K562 (cell line): ENCODE measurements at regions not wholly inside any gene's neighbourhood (a gene's known extent, or its start where the extent isn't known, plus 50 kb on each side); places are given as distances from the start of the nearest gene placed in this dataset.

Source experiments
- ATAC-seq: fragments of 200-7000 bp; cut with Tn5 transposase; 3 replicates; pipeline ENCODE4 v1.9.1; 2020; ENCODE audit warnings: moderate library complexity
- BruUV-seq: library from RNA; stranded (reverse); fragments of 400-500 nt; replicated peaks from 2 replicates; lab custom pipeline; 2021; lab: Mats Ljungman, UMichigan
- CTCF ChIA-PET: fragments of 300-600 bp; formaldehyde crosslinking; extraction: SDS; loops from one replicate; lab custom pipeline; 2021; ENCODE audit warnings: low intra/inter-chr PET ratio; lab: Yijun Ruan, JAX
- POLR2A ChIA-PET: fragments of 300-600, 350-650 bp; sonication (Branson Sonifier 250); formaldehyde crosslinking; extraction: SDS; loops from one replicate; lab custom pipeline; 2021; ENCODE audit warnings: antibody characterized with exemption, inconsistent platforms; lab: Yijun Ruan, JAX
- DNase-seq, 4 experiments: peaks; one replicate each; pipeline versions ENCODE4 v3.0.0 to v3.0.0-alpha.2; 2011 to 2018; ENCODE audit warnings: low spot score in 3 of 4, mixed read lengths in 3 of 4; ENCODE audit errors: extremely low read depth in 1 of 4
- FAIRE-seq: peaks from 2 replicates; lab custom pipeline; 2011; peaks lifted over from hg19 to GRCh38; lab: Jason Lieb, UNC
- H2AFZ ChIP-seq: 2 replicates; pipeline ENCODE4 v1.6.0; 2011; ENCODE audit warnings: low read depth, low read length, control low read depth, inconsistent platforms
- H3K27ac ChIP-seq: fragments of 200-600 bp; 3 replicates; pipeline ENCODE4 v1.8.0; 2011; ENCODE audit warnings: low read depth, mild to moderate bottlenecking, control low read depth, inconsistent platforms, low read length, moderate library complexity, mixed read lengths; ENCODE audit errors: extremely low read depth
- H3K27me3 ChIP-seq, 2 experiments: fragments of 300-600 bp in 1 of 2; 2 replicates in 1 of 2; 3 replicates in 1 of 2; pipeline versions ENCODE4 v1.6.0 to v1.8.0; 2011; ENCODE audit warnings: inconsistent platforms in 2 of 2, low read length in 2 of 2, mild to moderate bottlenecking in 1 of 2, mixed read lengths in 1 of 2, moderate library complexity in 1 of 2; ENCODE audit not compliant: control insufficient read depth in 2 of 2, insufficient read depth in 2 of 2
- H3K36me3 ChIP-seq: fragments of 300-600 bp; 3 replicates; pipeline ENCODE4 v1.8.0; 2011; ENCODE audit warnings: mild to moderate bottlenecking, low read length, inconsistent platforms; ENCODE audit not compliant: control insufficient read depth, insufficient read depth
- H3K4me1 ChIP-seq, 2 experiments: fragments of 200-600 bp in 1 of 2; replicated peaks in 1 of 2; 2 replicates in 1 of 2; 3 replicates in 1 of 2; pipeline versions ENCODE4 v1.5.1 to v1.8.0; 2011; ENCODE audit warnings: inconsistent platforms in 2 of 2, low read length in 2 of 2, mild to moderate bottlenecking in 1 of 2, mixed read lengths in 1 of 2, moderate library complexity in 1 of 2; ENCODE audit not compliant: control insufficient read depth in 2 of 2, insufficient read depth in 2 of 2
- H3K4me2 ChIP-seq: 2 replicates; pipeline ENCODE4 v1.6.1; 2011; ENCODE audit warnings: low read length, control low read depth, inconsistent platforms, mixed read lengths; ENCODE audit not compliant: insufficient read depth
- H3K4me3 ChIP-seq: fragments of 200-600 bp; sonication (generic), shearing (Covaris generic); 2 replicates; pipeline ENCODE4 v1.5.1; 2016; ENCODE audit warnings: control low read depth, inconsistent platforms
- H3K79me2 ChIP-seq: fragments of 200-600 bp; 3 replicates; pipeline ENCODE4 v1.8.0; 2011; ENCODE audit warnings: low read length, inconsistent platforms; ENCODE audit not compliant: control insufficient read depth, insufficient read depth
- H3K9ac ChIP-seq, 2 experiments: 2 replicates each; pipeline versions ENCODE4 v1.6.0 to v1.6.1; 2011; ENCODE audit warnings: low read depth in 2 of 2, low read length in 2 of 2, control low read depth in 1 of 2, inconsistent platforms in 1 of 2, mild to moderate bottlenecking in 1 of 2, mixed read lengths in 1 of 2; ENCODE audit not compliant: insufficient read depth in 1 of 2
- H3K9me1 ChIP-seq: one replicate; pipeline ENCODE4 v1.6.0; 2011; ENCODE audit warnings: inconsistent platforms, mild to moderate bottlenecking, low read length, moderate library complexity; ENCODE audit not compliant: control insufficient read depth, insufficient read depth
- H3K9me3 ChIP-seq: replicated peaks from 2 replicates; pipeline ENCODE4 v1.5.1; 2011; ENCODE audit warnings: low read depth, low read length, inconsistent platforms; ENCODE audit not compliant: control insufficient read depth, insufficient read depth
- H4K20me1 ChIP-seq: replicated peaks from 2 replicates; pipeline ENCODE4 v1.6.1; 2011; ENCODE audit warnings: low read length, inconsistent platforms, mixed read lengths; ENCODE audit not compliant: control insufficient read depth, insufficient read depth
- ADNP ChIP-seq: fragments of 200-800 bp; sonication (Bioruptor generic); IDR thresholded peaks from 2 replicates; pipeline ENCODE4 v1.6.1; 2016; ENCODE audit warnings: missing genetic modification characterization, missing compliant biosample characterization
- BRCA1 ChIP-seq, 2 experiments: fragments of 450-650 bp in 1 of 2; sonication (generic) in 1 of 2; formaldehyde crosslinking in 1 of 2; IDR thresholded peaks; 2 replicates each; pipeline versions ENCODE4 v1.5.0 to v1.6.1; 2017 to 2020; ENCODE audit warnings: mild to moderate bottlenecking in 1 of 2, missing genetic modification reagents in 1 of 2
- FOXJ3 ChIP-seq: sonication (generic); formaldehyde crosslinking; IDR thresholded peaks from 2 replicates; pipeline ENCODE4 v1.4.0; 2020; ENCODE audit warnings: mild to moderate bottlenecking, missing genetic modification reagents
- HDGF ChIP-seq: fragments of 450-650 bp; IDR thresholded peaks from 2 replicates; pipeline ENCODE4 v1.6.1; 2016
- MAFG ChIP-seq: fragments of 450-650 bp; conservative IDR thresholded peaks from 2 replicates; pipeline ENCODE4 v1.6.1; 2016; ENCODE audit warnings: missing genetic modification characterization, missing compliant biosample characterization
- MEF2D ChIP-seq: conservative IDR thresholded peaks from 2 replicates; pipeline ENCODE4 v1.6.1; 2016; ENCODE audit warnings: low read depth, missing genetic modification characterization, missing compliant biosample characterization
- MTA3 ChIP-seq: fragments of 450-650 bp; formaldehyde crosslinking; IDR thresholded peaks from 2 replicates; pipeline ENCODE4 v1.6.1; 2017; ENCODE audit warnings: mild to moderate bottlenecking, borderline replicate concordance
- NCOA2 ChIP-seq, 2 experiments: fragments of 450-650 bp; IDR thresholded peaks; 2 replicates each; pipeline ENCODE4 v1.6.1; 2018; ENCODE audit warnings: mild to moderate bottlenecking in 2 of 2, moderate library complexity in 1 of 2; ENCODE audit not compliant: partially characterized antibody in 2 of 2
- NEUROD1 ChIP-seq: fragments of 150-350 bp; IDR thresholded peaks from 2 replicates; pipeline ENCODE4 v1.6.1; 2014; ENCODE audit warnings: borderline replicate concordance, low read length, low read depth; ENCODE audit not compliant: partially characterized antibody
- TEAD2 ChIP-seq: fragments of 450-650 bp; IDR thresholded peaks from 2 replicates; pipeline ENCODE4 v1.6.1; 2016; ENCODE audit warnings: missing genetic modification characterization, control low read depth, missing compliant biosample characterization
- TRIM28 ChIP-seq: fragments of 450-650 bp; IDR thresholded peaks from 2 replicates; pipeline ENCODE4 v1.6.1; 2017
- ZNF431 ChIP-seq: sonication (generic); formaldehyde crosslinking; IDR thresholded peaks from 2 replicates; pipeline ENCODE4 v1.8.0; 2022; ENCODE audit warnings: mild to moderate bottlenecking, missing genetic modification reagents
- WGBS: fragments of 100-300 bp; shearing (Covaris generic); methylation state at CpG from one replicate; pipeline ENCODE4 v1.1.6; 2016; ENCODE audit warnings: low coverage, mixed read lengths; ENCODE audit not compliant: insufficient coverage; ENCODE audit errors: missing lambda C conversion rate; 5-methylcytosine and 5-hydroxymethylcytosine counted together
- in situ Hi-C: fragments of 300-500 bp; cut with MboI; formaldehyde crosslinking; loops from 4 replicates; pipeline ENCODE4 v1.15.0; 2018; ENCODE audit warnings: inconsistent platforms, mixed read lengths
- intact Hi-C: fragments of 100-400 bp; cut with micrococcal nuclease; formaldehyde crosslinking; loops from 2 replicates; pipeline ENCODE4 v1.14.2; 2022
- TF ChIP-seq, protein P1 (sequence below): conservative IDR thresholded peaks from 2 replicates; pipeline ENCODE4 v1.6.1; 2011; ENCODE audit warnings: low read depth, mild to moderate bottlenecking, low read length; ENCODE audit not compliant: control insufficient read depth
- TF ChIP-seq, protein P2 (sequence below), 2 experiments: IDR thresholded peaks; 2 replicates each; pipeline ENCODE4 v1.6.1; 2012; ENCODE audit warnings: improper control_type of control experiment in 2 of 2, low read depth in 2 of 2, low read length in 2 of 2, borderline replicate concordance in 1 of 2
- TF ChIP-seq, protein P3 (sequence below): fragments of 250-450 bp; sonication (Bioruptor Pico); IDR thresholded peaks from 2 replicates; pipeline ENCODE4 v1.4.0; 2020

GRCh38 chr10:43902842-43903241 lies 254.2 kb upstream of the ZNF32 start:
- no peak overlapping the region for H3K4me2 ChIP-seq
- no peaks in the 10 kb centered on the region for H3K79me2 ChIP-seq
- 1% methylated on average over 4 of the region's 4 CpGs for WGBS
- DNase-seq (no peak), FAIRE-seq (no peak), ATAC-seq (no peak)
- POLR2A ChIA-PET: no interaction called here
- H3K9ac ChIP-seq: no peak overlapping the region
- H3K36me3 ChIP-seq: no peaks in the 10 kb centered on the region
- no peak overlapping the region for H2AFZ ChIP-seq
- H3K4me1 ChIP-seq: no peaks in the 10 kb centered on the region
- no peak overlapping the region for H3K27ac ChIP-seq
- CTCF ChIA-PET: no interaction called here
- intact Hi-C loops (no loop called here), in situ Hi-C loops (no loop called here)
- peaks cover 12% of the 10 kb centered on the region; the same call in 1 of the 2 replicates for H4K20me1 ChIP-seq
- H3K27me3 ChIP-seq: peaks cover 12 to 37% of the 10 kb centered on the region in 2 experiments; a peak in 4 of 5 replicates
- no TSS peak for BruUV-seq
- no peak overlapping the region for H3K4me3 ChIP-seq
- no peaks in the 10 kb centered on the region for H3K9me3 ChIP-seq
- no peaks in the 10 kb centered on the region for H3K9me1 ChIP-seq
- TF ChIP-seq ADNP: no peak
- no peak for TF ChIP-seq MTA3
- no peak for TF ChIP-seq MEF2D (tag)
- TF ChIP-seq, protein P1, sequence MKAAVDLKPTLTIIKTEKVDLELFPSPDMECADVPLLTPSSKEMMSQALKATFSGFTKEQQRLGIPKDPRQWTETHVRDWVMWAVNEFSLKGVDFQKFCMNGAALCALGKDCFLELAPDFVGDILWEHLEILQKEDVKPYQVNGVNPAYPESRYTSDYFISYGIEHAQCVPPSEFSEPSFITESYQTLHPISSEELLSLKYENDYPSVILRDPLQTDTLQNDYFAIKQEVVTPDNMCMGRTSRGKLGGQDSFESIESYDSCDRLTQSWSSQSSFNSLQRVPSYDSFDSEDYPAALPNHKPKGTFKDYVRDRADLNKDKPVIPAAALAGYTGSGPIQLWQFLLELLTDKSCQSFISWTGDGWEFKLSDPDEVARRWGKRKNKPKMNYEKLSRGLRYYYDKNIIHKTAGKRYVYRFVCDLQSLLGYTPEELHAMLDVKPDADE: no peak
- TF ChIP-seq FOXJ3 (CRISPR knock-in tag): no peak
- TF ChIP-seq TEAD2 (tag): no peak
- TF ChIP-seq TRIM28: no peak
- no peak for TF ChIP-seq ZNF431
- TF ChIP-seq MAFG (tag): no peak
- TF ChIP-seq, protein P2, sequence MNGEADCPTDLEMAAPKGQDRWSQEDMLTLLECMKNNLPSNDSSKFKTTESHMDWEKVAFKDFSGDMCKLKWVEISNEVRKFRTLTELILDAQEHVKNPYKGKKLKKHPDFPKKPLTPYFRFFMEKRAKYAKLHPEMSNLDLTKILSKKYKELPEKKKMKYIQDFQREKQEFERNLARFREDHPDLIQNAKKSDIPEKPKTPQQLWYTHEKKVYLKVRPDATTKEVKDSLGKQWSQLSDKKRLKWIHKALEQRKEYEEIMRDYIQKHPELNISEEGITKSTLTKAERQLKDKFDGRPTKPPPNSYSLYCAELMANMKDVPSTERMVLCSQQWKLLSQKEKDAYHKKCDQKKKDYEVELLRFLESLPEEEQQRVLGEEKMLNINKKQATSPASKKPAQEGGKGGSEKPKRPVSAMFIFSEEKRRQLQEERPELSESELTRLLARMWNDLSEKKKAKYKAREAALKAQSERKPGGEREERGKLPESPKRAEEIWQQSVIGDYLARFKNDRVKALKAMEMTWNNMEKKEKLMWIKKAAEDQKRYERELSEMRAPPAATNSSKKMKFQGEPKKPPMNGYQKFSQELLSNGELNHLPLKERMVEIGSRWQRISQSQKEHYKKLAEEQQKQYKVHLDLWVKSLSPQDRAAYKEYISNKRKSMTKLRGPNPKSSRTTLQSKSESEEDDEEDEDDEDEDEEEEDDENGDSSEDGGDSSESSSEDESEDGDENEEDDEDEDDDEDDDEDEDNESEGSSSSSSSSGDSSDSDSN (IDR thresholded peaks at IDR 0.05; ENCODE audit: borderline replicate concordance in 1 of 2, low read depth in 2 of 2, low read length in 2 of 2): no peak
- TF ChIP-seq NEUROD1: no peak
- no peak for TF ChIP-seq HDGF
- TF ChIP-seq, protein P3, sequence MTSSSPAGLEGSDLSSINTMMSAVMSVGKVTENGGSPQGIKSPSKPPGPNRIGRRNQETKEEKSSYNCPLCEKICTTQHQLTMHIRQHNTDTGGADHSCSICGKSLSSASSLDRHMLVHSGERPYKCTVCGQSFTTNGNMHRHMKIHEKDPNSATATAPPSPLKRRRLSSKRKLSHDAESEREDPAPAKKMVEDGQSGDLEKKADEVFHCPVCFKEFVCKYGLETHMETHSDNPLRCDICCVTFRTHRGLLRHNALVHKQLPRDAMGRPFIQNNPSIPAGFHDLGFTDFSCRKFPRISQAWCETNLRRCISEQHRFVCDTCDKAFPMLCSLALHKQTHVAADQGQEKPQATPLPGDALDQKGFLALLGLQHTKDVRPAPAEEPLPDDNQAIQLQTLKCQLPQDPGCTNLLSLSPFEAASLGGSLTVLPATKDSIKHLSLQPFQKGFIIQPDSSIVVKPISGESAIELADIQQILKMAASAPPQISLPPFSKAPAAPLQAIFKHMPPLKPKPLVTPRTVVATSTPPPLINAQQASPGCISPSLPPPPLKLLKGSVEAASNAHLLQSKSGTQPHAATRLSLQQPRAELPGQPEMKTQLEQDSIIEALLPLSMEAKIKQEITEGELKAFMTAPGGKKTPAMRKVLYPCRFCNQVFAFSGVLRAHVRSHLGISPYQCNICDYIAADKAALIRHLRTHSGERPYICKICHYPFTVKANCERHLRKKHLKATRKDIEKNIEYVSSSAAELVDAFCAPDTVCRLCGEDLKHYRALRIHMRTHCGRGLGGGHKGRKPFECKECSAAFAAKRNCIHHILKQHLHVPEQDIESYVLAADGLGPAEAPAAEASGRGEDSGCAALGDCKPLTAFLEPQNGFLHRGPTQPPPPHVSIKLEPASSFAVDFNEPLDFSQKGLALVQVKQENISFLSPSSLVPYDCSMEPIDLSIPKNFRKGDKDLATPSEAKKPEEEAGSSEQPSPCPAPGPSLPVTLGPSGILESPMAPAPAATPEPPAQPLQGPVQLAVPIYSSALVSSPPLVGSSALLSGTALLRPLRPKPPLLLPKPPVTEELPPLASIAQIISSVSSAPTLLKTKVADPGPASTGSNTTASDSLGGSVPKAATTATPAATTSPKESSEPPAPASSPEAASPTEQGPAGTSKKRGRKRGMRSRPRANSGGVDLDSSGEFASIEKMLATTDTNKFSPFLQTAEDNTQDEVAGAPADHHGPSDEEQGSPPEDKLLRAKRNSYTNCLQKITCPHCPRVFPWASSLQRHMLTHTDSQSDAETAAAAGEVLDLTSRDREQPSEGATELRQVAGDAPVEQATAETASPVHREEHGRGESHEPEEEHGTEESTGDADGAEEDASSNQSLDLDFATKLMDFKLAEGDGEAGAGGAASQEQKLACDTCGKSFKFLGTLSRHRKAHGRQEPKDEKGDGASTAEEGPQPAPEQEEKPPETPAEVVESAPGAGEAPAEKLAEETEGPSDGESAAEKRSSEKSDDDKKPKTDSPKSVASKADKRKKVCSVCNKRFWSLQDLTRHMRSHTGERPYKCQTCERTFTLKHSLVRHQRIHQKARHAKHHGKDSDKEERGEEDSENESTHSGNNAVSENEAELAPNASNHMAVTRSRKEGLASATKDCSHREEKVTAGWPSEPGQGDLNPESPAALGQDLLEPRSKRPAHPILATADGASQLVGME: no peak
- TF ChIP-seq NCOA2 (IDR thresholded peaks at IDR 0.05; ENCODE audit: partially characterized antibody in 2 of 2): no peak
- no peak for TF ChIP-seq BRCA1 (IDR thresholded peaks at IDR 0.05)
- no peak for TF ChIP-seq BRCA1 (CRISPR knock-in tag; IDR thresholded peaks at IDR 0.05)
